HCT116 (cell line): ENCODE measurements at regions not wholly inside any gene's neighbourhood (a gene's known extent, or its start where the extent isn't known, plus 50 kb on each side); places are given as distances from the start of the nearest gene placed in this dataset.

Experiments
- ATAC-seq: fragments of 200-7000 bp; cut with Tn5 transposase; 2 replicates; pipeline ENCODE4 v1.9.1; 2020; ENCODE audit warnings: mild to moderate bottlenecking, moderate library complexity
- BruUV-seq: library from RNA; stranded (reverse); fragments of 400-500 nt; replicated peaks from 2 replicates; lab custom pipeline; 2021; lab: Mats Ljungman, UMichigan
- CTCF ChIA-PET: fragments of 300-600 bp; sonication (Branson Sonifier 250); formaldehyde crosslinking; loops from one replicate; lab custom pipeline; 2021; ENCODE audit warnings: antibody characterized with exemption; lab: Charles Lee
- POLR2A ChIA-PET: fragments of 300-600, 350-600 bp; sonication (Branson Sonifier 250); formaldehyde crosslinking; loops from one replicate; lab custom pipeline; 2021; ENCODE audit warnings: antibody characterized with exemption; lab: Charles Lee
- RAD21 ChIA-PET, 2 experiments: fragments of 300-600 bp; sonication (Branson Sonifier 250); formaldehyde crosslinking; loops; one replicate each; lab custom pipeline; 2023; ENCODE audit warnings: low total read pairs in 2 of 2; ENCODE audit not compliant: uncharacterized antibody in 2 of 2, unreplicated experiment in 2 of 2, low non-redundant PET in 1 of 2; lab: Charles Lee
- DNase-seq: peaks from one replicate; pipeline ENCODE4 v3.0.0-alpha.2; 2010; ENCODE audit warnings: low read depth, low spot score
- H2AFZ ChIP-seq: fragments of 200-600 bp; shearing (Covaris generic), sonication (generic); 2 replicates; pipeline ENCODE4 v1.6.1; 2017; ENCODE audit warnings: low read depth, mixed run types, mixed read lengths, antibody characterized with exemption, low read length; ENCODE audit not compliant: poor library complexity, severe bottlenecking
- H3K27ac ChIP-seq: 2 replicates; pipeline ENCODE4 v1.5.1; 2012; ENCODE audit warnings: low read depth, low read length
- H3K27me3 ChIP-seq: fragments of 200-600 bp; sonication (generic); 2 replicates; pipeline ENCODE4 v1.6.1; 2016; ENCODE audit warnings: mixed run types, low read length, mixed read lengths; ENCODE audit not compliant: insufficient read depth
- H3K36me3 ChIP-seq, 2 experiments: fragments of 200-500 bp in 1 of 2; fragments of 200-600 bp in 1 of 2; sonication (Bioruptor generic) in 1 of 2; sonication (generic) in 1 of 2; 2 replicates each; pipeline versions ENCODE4 v1.5.1 to v1.6.1; 2014 to 2016; ENCODE audit warnings: low read length in 2 of 2, inconsistent platforms in 1 of 2, mixed read lengths in 1 of 2, mixed run types in 1 of 2; ENCODE audit not compliant: insufficient read depth in 2 of 2, control insufficient read depth in 1 of 2
- H3K4me1 ChIP-seq, 2 experiments: fragments of 200-600 bp in 1 of 2; sonication (generic) in 1 of 2; 2 replicates each; pipeline versions ENCODE4 v1.5.1 to v1.6.1; 2012 to 2017; ENCODE audit warnings: low read length in 2 of 2, inconsistent platforms in 1 of 2, mild to moderate bottlenecking in 1 of 2, mixed read lengths in 1 of 2, mixed run types in 1 of 2, moderate library complexity in 1 of 2; ENCODE audit not compliant: insufficient read depth in 2 of 2, control insufficient read depth in 1 of 2
- H3K4me2 ChIP-seq: fragments of 200-600 bp; sonication (generic); 2 replicates; pipeline ENCODE4 v1.6.1; 2017; ENCODE audit warnings: mixed run types, low read length, mixed read lengths
- H3K4me3 ChIP-seq, 2 experiments: fragments of 200-600 bp in 1 of 2; sonication (generic) in 1 of 2; replicated peaks in 1 of 2; 2 replicates each; pipeline ENCODE4 v1.5.1; 2011 to 2016; ENCODE audit warnings: low read length in 2 of 2, control low read depth in 1 of 2, low read depth in 1 of 2, mild to moderate bottlenecking in 1 of 2, mixed read lengths in 1 of 2, mixed run types in 1 of 2
- H3K79me2 ChIP-seq: fragments of 200-600 bp; sonication (generic); 2 replicates; pipeline ENCODE4 v1.6.1; 2017; ENCODE audit warnings: mild to moderate bottlenecking, mixed run types, low read length, moderate library complexity, mixed read lengths; ENCODE audit not compliant: insufficient read depth
- H3K9ac ChIP-seq: fragments of 200-600 bp; sonication (generic); 2 replicates; pipeline ENCODE4 v1.6.1; 2016; ENCODE audit warnings: low read length, mixed read lengths
- H3K9me2 ChIP-seq: fragments of 200-600 bp; sonication (generic), shearing (Covaris generic); 2 replicates; pipeline ENCODE4 v1.6.1; 2017; ENCODE audit warnings: mixed run types, mild to moderate bottlenecking, moderate library complexity; ENCODE audit not compliant: insufficient read depth
- H3K9me3 ChIP-seq, 2 experiments: fragments of 200-500 bp in 1 of 2; fragments of 200-600 bp in 1 of 2; sonication (Bioruptor generic) in 1 of 2; sonication (generic) in 1 of 2; 2 replicates each; pipeline ENCODE4 v1.6.1; 2014 to 2017; ENCODE audit warnings: low read length in 2 of 2, mixed read lengths in 2 of 2, inconsistent platforms in 1 of 2, low read depth in 1 of 2, mild to moderate bottlenecking in 1 of 2, mixed run types in 1 of 2, moderate library complexity in 1 of 2; ENCODE audit not compliant: control insufficient read depth in 1 of 2, insufficient read depth in 1 of 2
- H4K20me1 ChIP-seq: fragments of 200-600 bp; sonication (generic), shearing (Covaris generic); 2 replicates; pipeline ENCODE4 v1.6.1; 2017; ENCODE audit warnings: mixed run types, mild to moderate bottlenecking, moderate library complexity; ENCODE audit not compliant: insufficient read depth
- CEBPB ChIP-seq: IDR thresholded peaks from 2 replicates; pipeline ENCODE4 v1.6.1; 2012; ENCODE audit warnings: low read depth
- ELF1 ChIP-seq: IDR thresholded peaks from 2 replicates; pipeline ENCODE4 v1.6.1; 2012; ENCODE audit warnings: low read depth, borderline replicate concordance
- FOSL1 ChIP-seq: IDR thresholded peaks from 2 replicates; pipeline ENCODE4 v1.6.1; 2012; ENCODE audit warnings: low read depth
- POLR2A ChIP-seq: IDR thresholded peaks from 2 replicates; pipeline ENCODE4 v1.7.0; 2011; ENCODE audit warnings: borderline replicate concordance; ENCODE audit not compliant: insufficient read depth, insufficient read length; ENCODE audit errors: extremely low read depth
- TCF7L2 ChIP-seq: IDR thresholded peaks from 2 replicates; pipeline ENCODE4 v1.7.0; 2011; ENCODE audit warnings: borderline replicate concordance, inconsistent platforms; ENCODE audit not compliant: insufficient read depth, insufficient read length; ENCODE audit errors: extremely low read depth
- YY1 ChIP-seq: IDR thresholded peaks from 2 replicates; pipeline ENCODE4 v1.6.1; 2011; ENCODE audit warnings: low read length, low read depth, moderate library complexity, mild to moderate bottlenecking; ENCODE audit not compliant: insufficient replicate concordance; ENCODE audit errors: extremely low read depth
- ZNF274 ChIP-seq: fragments of 200-500 bp; sonication (Bioruptor generic); IDR thresholded peaks from 2 replicates; pipeline ENCODE4 v1.6.1; 2014; ENCODE audit warnings: mild to moderate bottlenecking, low read depth, low read length, inconsistent platforms
- intact Hi-C: fragments of 100-400 bp; cut with micrococcal nuclease; formaldehyde crosslinking; loops from 2 replicates; pipeline ENCODE4 v1.10.0; 2022
- TF ChIP-seq, protein P1 (sequence below), 3 experiments: fragments of 200-600 bp in 1 of 3; sonication (generic) in 1 of 3; IDR thresholded peaks in 2 of 3; conservative IDR thresholded peaks in 1 of 3; 2 replicates each; pipeline ENCODE4 v1.5.1; 2012 to 2017; ENCODE audit warnings: low read depth in 2 of 3, low read length in 2 of 3, antibody characterized with exemption in 1 of 3, borderline replicate concordance in 1 of 3, control low read depth in 1 of 3, mild to moderate bottlenecking in 1 of 3, mixed read lengths in 1 of 3, mixed run types in 1 of 3, moderate library complexity in 1 of 3; ENCODE audit not compliant: insufficient read depth in 1 of 3
- TF ChIP-seq, protein P2 (sequence below): IDR thresholded peaks from 2 replicates; pipeline ENCODE4 v1.6.1; 2012
- TF ChIP-seq, protein P3 (sequence below): IDR thresholded peaks from 2 replicates; pipeline ENCODE4 v1.6.1; 2012; ENCODE audit warnings: low read depth

DNA sequence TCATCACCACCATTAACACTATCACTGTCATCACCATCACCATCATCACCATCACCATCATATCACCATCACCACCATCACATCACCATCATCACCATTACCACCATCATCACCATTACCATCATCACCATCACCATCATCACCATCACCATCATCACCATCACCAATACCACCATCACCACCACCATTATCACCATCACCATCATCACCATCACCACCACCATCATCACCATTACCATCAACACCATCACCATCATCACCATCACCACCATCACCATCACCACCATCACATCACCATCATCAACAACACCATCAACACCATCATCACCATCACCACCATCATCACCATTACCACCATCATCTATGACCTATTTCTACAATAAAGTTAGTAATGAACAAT, 86.1 kb upstream of the PDE10A start:
- no peaks in the 10 kb centered on the region for H3K36me3 ChIP-seq
- H3K27ac ChIP-seq, result no peak overlapping the region
- no peak overlapping the region for H3K9ac ChIP-seq
- TF ChIP-seq, protein P1, sequence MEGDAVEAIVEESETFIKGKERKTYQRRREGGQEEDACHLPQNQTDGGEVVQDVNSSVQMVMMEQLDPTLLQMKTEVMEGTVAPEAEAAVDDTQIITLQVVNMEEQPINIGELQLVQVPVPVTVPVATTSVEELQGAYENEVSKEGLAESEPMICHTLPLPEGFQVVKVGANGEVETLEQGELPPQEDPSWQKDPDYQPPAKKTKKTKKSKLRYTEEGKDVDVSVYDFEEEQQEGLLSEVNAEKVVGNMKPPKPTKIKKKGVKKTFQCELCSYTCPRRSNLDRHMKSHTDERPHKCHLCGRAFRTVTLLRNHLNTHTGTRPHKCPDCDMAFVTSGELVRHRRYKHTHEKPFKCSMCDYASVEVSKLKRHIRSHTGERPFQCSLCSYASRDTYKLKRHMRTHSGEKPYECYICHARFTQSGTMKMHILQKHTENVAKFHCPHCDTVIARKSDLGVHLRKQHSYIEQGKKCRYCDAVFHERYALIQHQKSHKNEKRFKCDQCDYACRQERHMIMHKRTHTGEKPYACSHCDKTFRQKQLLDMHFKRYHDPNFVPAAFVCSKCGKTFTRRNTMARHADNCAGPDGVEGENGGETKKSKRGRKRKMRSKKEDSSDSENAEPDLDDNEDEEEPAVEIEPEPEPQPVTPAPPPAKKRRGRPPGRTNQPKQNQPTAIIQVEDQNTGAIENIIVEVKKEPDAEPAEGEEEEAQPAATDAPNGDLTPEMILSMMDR (IDR thresholded peaks at IDR 0.05 in 2 of 3, conservative IDR thresholded peaks at IDR 0.05 in 1 of 3; ENCODE audit: borderline replicate concordance in 1 of 3, insufficient read depth in 1 of 3, low read depth in 2 of 3, low read length in 2 of 3), result no peak
- no peak for TF ChIP-seq YY1
- BruUV-seq, result no TSS peak
- no peaks in the 10 kb centered on the region for H4K20me1 ChIP-seq
- ATAC-seq, result no peak
- H3K4me3 ChIP-seq, result no peak overlapping the region
- ChIA-PET RAD21 (no interaction called here), CTCF (no interaction called here), POLR2A (no interaction called here)
- H3K4me2 ChIP-seq, result no peak overlapping the region
- intact Hi-C loops, result no loop called here
- H3K9me2 ChIP-seq, result no peaks in the 10 kb centered on the region
- H3K79me2 ChIP-seq, result no peaks in the 10 kb centered on the region
- no peak overlapping the region for H2AFZ ChIP-seq
- H3K9me3 ChIP-seq, result peaks cover 0 to 5% of the 10 kb centered on the region in 2 experiments; a peak in 1 of 4 replicates
- no peaks in the 10 kb centered on the region for H3K4me1 ChIP-seq
- no peaks in the 10 kb centered on the region for H3K27me3 ChIP-seq
- no peak for DNase-seq

DNA sequence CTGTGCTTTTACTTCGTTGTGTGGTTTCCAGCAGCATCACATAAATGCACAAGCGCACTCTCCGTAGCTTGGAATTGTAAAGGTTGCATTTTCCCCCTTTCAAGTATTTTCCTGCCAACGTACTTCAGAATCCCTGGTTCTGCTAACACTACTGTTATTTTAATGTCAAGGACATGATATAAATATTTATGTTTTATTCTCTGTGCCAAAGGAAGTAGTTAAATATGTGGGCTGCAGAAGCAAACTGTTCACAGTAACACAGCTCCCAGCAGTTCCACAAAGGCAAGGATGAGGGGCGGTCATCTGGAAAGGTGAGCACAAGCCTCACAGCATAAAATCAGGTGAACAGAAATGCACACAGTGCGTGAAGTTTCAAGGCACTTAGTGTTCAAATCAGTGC, 85.3 kb upstream of the PDE10A start:
- Histone ChIP-seq H2AFZ (no peak overlapping the region), H3K9me2 (no peaks in the 10 kb centered on the region), H3K9ac (no peak overlapping the region)
- no peak for TF ChIP-seq FOSL1
- TF ChIP-seq, protein P2, sequence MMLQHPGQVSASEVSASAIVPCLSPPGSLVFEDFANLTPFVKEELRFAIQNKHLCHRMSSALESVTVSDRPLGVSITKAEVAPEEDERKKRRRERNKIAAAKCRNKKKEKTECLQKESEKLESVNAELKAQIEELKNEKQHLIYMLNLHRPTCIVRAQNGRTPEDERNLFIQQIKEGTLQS, result no peak
- TF ChIP-seq POLR2A, result no peak
- TF ChIP-seq, protein P3, sequence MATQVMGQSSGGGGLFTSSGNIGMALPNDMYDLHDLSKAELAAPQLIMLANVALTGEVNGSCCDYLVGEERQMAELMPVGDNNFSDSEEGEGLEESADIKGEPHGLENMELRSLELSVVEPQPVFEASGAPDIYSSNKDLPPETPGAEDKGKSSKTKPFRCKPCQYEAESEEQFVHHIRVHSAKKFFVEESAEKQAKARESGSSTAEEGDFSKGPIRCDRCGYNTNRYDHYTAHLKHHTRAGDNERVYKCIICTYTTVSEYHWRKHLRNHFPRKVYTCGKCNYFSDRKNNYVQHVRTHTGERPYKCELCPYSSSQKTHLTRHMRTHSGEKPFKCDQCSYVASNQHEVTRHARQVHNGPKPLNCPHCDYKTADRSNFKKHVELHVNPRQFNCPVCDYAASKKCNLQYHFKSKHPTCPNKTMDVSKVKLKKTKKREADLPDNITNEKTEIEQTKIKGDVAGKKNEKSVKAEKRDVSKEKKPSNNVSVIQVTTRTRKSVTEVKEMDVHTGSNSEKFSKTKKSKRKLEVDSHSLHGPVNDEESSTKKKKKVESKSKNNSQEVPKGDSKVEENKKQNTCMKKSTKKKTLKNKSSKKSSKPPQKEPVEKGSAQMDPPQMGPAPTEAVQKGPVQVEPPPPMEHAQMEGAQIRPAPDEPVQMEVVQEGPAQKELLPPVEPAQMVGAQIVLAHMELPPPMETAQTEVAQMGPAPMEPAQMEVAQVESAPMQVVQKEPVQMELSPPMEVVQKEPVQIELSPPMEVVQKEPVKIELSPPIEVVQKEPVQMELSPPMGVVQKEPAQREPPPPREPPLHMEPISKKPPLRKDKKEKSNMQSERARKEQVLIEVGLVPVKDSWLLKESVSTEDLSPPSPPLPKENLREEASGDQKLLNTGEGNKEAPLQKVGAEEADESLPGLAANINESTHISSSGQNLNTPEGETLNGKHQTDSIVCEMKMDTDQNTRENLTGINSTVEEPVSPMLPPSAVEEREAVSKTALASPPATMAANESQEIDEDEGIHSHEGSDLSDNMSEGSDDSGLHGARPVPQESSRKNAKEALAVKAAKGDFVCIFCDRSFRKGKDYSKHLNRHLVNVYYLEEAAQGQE, result no peak
- no peak for TF ChIP-seq YY1
- no peak for TF ChIP-seq ELF1
- no peak for TF ChIP-seq ZNF274
- TF ChIP-seq CEBPB, result no peak
- TF ChIP-seq TCF7L2, result no peak
- TF ChIP-seq, all 23 proteins: peak for 0
- H3K36me3 ChIP-seq, result no peaks in the 10 kb centered on the region
- ATAC-seq (no peak), DNase-seq (no peak)
- RAD21 ChIA-PET, result no interaction called here
- H3K4me2 ChIP-seq, result no peak overlapping the region
- no TSS peak for BruUV-seq
- no peak overlapping the region for H3K4me3 ChIP-seq
- H3K79me2 ChIP-seq, result no peaks in the 10 kb centered on the region
- POLR2A ChIA-PET, result no interaction called here
- no peaks in the 10 kb centered on the region for H3K27me3 ChIP-seq
- CTCF ChIA-PET, result no interaction called here
- no peak overlapping the region for H3K27ac ChIP-seq
- H4K20me1 ChIP-seq, result no peaks in the 10 kb centered on the region
- peaks cover 0 to 5% of the 10 kb centered on the region in 2 experiments; a peak in 1 of 4 replicates for H3K9me3 ChIP-seq
- H3K4me1 ChIP-seq, result no peaks in the 10 kb centered on the region
- intact Hi-C loops, result no loop called here
